COLO829 (cell line): ENCODE measurements at regions not wholly inside any gene's neighbourhood (a gene's known extent, or its start where the extent isn't known, plus 50 kb on each side); places are given as distances from the start of the nearest gene placed in this dataset.

Source experiments
- DNase-seq: peaks from one replicate; pipeline ENCODE4 v3.0.0; 2012; ENCODE audit warnings: low spot score

GRCh38 chr18:55090564-55091188 lies 131.4 kb upstream of the CCDC68 start:
- no peak for DNase-seq

DNA sequence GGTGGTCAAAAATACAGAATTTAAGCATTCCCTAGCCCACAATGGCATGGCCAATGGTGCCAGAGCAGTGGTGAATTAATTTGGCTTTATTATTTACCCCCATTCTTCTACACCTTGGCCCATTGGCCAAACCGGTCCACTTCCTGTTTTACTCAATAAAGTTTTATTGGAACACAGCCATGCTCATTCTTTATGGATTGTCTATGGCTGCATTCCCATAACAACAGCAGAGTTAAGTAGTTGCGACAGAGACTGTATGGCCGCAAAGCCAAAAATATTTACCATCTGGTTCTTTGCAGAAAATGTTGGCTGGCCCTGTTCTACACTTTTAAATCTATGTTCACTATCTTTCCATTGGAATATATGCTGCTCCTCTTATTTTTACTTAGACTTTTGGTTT lies 130.3 kb upstream of the CCDC68 start:
- no peak for DNase-seq

GRCh38 chr18:55088561-55088960 lies 129.3 kb upstream of the CCDC68 start:
- DNase-seq, result no peak

DNA sequence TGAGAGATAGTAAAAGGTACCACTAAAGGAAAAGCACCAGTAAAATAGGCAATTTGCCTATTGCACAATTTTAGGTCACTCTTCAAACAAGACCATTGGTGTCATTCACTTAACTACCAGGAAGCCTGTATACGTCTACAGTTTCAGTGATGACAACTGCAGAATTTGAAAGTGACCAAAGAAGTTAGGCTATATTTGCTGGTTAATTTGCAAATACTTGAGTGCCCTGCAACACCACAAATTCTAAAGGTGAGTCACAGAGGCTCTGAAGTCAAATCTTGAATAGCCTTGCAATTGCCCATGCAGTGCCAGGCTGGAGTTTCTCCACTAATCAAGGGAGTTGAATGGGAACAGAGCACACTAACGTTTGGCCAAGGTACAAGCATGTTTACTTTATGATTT lies 128.7 kb upstream of the CCDC68 start:
- no peak for DNase-seq

- DNase-seq, result no peak
Measured at GRCh38 chr18:55086906-55087305, 127.6 kb upstream of the CCDC68 start.

GRCh38 chr18:55085557-55086285 lies 126.5 kb upstream of the CCDC68 start:
- no peak for DNase-seq

GRCh38 chr18:55084550-55084949 lies 125.3 kb upstream of the CCDC68 start:
- no peak for DNase-seq

- DNase-seq, result no peak
Measured at GRCh38 chr18:55083461-55083860, 124.2 kb upstream of the CCDC68 start.

- no peak for DNase-seq
Measured at GRCh38 chr18:55079481-55080355, 120.5 kb upstream of the CCDC68 start.

GRCh38 chr18:55079067-55079466 lies 119.8 kb upstream of the CCDC68 start:
- DNase-seq, result no peak

DNA sequence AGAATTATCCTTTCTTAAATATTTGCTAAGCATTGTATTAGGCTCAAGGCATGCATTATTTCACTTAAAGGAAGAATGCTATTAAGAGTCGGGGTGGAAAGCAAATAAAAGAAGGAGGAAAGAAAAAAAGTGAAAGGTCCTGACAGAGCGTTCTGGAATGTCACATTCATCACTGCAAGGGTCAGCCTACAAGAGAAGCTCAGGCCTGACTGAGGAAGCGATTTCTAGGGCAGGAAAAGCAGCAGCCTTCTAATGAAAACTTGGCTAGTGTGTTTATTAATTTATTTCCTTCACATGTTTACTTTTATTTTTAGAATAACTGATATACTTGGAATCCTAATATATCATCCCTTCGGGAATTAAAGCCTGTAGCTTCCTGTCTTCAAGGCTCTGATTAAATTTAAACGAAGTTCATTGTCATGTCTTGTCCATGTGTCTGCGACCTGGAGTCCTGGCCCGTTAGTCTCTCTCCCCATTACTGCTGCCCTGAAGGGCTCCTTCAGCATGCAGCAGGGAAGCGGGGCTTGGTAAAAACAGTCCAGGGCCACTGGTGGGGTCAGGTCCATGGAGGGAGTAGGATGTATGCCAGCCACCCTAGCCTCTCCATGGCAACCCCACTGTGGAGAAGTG lies 119.2 kb upstream of the CCDC68 start:
- no peak for DNase-seq

GRCh38 chr18:55076643-55077218 lies 117.5 kb upstream of the CCDC68 start:
- no peak for DNase-seq

DNA sequence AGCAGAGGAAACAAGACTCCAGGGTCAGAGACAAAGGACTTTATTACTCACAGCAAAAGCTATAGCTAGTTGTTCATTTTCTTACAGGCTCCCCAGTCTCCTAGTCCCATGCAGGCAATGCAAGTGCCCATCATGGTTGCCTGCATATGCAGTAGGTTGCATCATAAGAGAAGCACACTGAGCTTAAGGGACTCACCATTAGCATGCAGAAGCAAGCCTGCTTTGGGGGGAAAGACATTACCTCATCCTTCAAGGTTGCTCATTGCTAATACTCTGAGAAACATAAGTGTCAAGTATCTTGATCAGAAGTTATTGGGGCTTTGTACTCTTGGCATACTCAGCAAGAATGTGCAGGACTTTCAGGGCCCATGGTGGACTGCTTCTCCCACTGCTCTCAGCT lies 114.6 kb upstream of the CCDC68 start:
- no peak for DNase-seq

DNA sequence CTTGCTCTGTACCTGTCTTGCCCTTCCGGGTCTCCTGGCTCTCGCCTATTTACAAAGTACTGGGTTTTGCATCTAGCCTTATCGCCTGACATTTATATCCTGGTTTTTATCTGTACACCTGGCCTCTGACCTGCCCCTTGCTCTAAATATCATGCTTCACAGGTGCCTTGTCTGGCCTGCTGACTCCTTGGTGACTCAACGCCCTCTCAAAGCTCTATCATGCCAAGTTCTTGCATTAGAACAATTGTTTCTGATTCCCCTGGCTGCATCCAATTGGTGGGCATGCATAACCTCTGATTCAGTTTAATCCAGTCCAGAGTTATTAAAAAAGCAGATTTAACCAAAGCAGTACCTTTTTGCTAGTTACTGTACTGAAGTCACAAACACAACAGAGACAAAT lies 113.9 kb upstream of the CCDC68 start:
- DNase-seq, result no peak

GRCh38 chr18:55072698-55073097 lies 113.4 kb upstream of the CCDC68 start:
- DNase-seq, result no peak

DNA sequence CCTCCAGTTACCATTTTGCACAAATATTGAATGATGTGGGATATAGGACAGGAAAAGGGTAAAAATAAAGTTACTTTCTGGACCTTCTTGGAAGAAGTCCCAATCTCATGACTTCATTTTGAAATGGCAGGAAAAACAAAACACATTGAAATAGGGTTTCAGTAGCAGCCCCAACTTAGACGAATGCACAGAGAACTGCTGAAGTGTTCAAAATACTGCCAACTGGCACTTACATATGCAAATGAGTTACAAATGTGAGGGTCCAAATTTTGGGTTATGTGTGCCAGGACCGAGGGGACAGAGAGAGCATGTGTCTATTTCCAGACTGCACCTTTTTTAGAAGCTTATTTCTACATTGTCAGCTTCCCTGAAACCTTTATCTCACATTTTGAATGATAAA lies 112.9 kb upstream of the CCDC68 start:
- no peak for DNase-seq

- no peak for DNase-seq
Measured at GRCh38 chr18:55069497-55069896, 110.2 kb upstream of the CCDC68 start.

DNA sequence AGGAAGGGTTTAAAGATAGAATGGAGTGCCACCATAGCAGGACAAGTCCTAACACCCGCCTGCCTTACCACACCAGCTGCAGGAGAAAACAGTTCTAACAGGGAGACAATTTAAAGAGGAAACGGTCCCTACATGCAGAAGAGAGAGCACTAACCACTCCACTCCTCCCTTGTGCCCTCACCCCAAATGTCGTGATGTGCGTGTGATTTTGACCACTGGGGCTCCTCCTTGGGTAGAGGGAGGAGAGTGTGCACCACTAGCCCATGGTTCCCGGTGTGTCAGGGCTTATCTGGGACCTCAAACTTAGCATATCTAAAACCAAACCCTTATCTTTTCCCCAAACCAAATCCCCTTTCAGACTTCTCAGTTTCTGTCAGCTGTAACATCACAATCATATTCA lies 105.5 kb upstream of the CCDC68 start:
- DNase-seq, result no peak

- DNase-seq, result no peak
Measured at GRCh38 chr18:55064073-55064472, 104.8 kb upstream of the CCDC68 start.

GRCh38 chr18:55054021-55054990 lies 95.0 kb upstream of the CCDC68 start:
- DNase-seq, result no peak

GRCh38 chr18:55048892-55049291 lies 89.6 kb upstream of the CCDC68 start:
- no peak for DNase-seq
